HG03469 (cell line): ENCODE measurements at regions not wholly inside any gene's neighbourhood (a gene's known extent, or its start where the extent isn't known, plus 50 kb on each side); places are given as distances from the start of the nearest gene placed in this dataset.

Experiments used
- ATAC-seq: cut with Tn5 transposase; IDR thresholded peaks from one replicate; pipeline ENCODE4 v1.9.1; 2021; ENCODE audit warnings: mild to moderate bottlenecking, moderate library complexity, moderate number of reproducible peaks; ENCODE audit not compliant: unreplicated experiment

GRCh38 chr3:8238432-8238831, 263.2 kb upstream of the LMCD1 start:
- ATAC-seq, result no peak

- ATAC-seq, result no peak
Measured at GRCh38 chr3:8239095-8239494, 262.5 kb upstream of the LMCD1 start.

GRCh38 chr3:8239718-8240695, 261.6 kb upstream of the LMCD1 start:
- ATAC-seq, result peak; percentile 95

GRCh38 chr3:8246070-8246469, 255.6 kb upstream of the LMCD1 start:
- no peak for ATAC-seq

- ATAC-seq, result no peak
Measured at GRCh38 chr3:8253201-8253600, 248.4 kb upstream of the LMCD1 start.

GRCh38 chr3:8254489-8254888, 247.1 kb upstream of the LMCD1 start:
- no peak for ATAC-seq

GRCh38 chr3:8255725-8256124, 245.9 kb upstream of the LMCD1 start:
- no peak for ATAC-seq

GRCh38 chr3:8256441-8257071, 245.1 kb upstream of the LMCD1 start:
- ATAC-seq, result no peak

- ATAC-seq, result no peak
Measured at GRCh38 chr3:8261018-8261417, 240.6 kb upstream of the LMCD1 start.

- no peak for ATAC-seq
Measured at GRCh38 chr3:8266730-8267131, 234.9 kb upstream of the LMCD1 start.

- ATAC-seq, result no peak
Measured at GRCh38 chr3:8273479-8273878, 228.1 kb upstream of the LMCD1 start.

- ATAC-seq, result no peak
Measured at GRCh38 chr3:8276056-8276455, 225.6 kb upstream of the LMCD1 start.

- ATAC-seq, result no peak
Measured at GRCh38 chr3:8276506-8276905, 225.1 kb upstream of the LMCD1 start.

- ATAC-seq, result no peak
Measured at GRCh38 chr3:8278448-8278847, 223.2 kb upstream of the LMCD1 start.

GRCh38 chr3:8279476-8279875, 222.1 kb upstream of the LMCD1 start:
- ATAC-seq, result no peak

GRCh38 chr3:8279886-8280550, 221.6 kb upstream of the LMCD1 start:
- ATAC-seq, result no peak

- no peak for ATAC-seq
Measured at GRCh38 chr3:8282541-8283165, 219.0 kb upstream of the LMCD1 start.

GRCh38 chr3:8283193-8283592, 218.4 kb upstream of the LMCD1 start:
- ATAC-seq, result no peak

GRCh38 chr3:8286086-8286485, 215.5 kb upstream of the LMCD1 start:
- ATAC-seq, result no peak

GRCh38 chr3:8286749-8287148, 214.9 kb upstream of the LMCD1 start:
- ATAC-seq, result no peak

- no peak for ATAC-seq
Measured at GRCh38 chr3:8290611-8291010, 211.0 kb upstream of the LMCD1 start.
